WTC11 (cell line): ENCODE measurements at regions not wholly inside any gene's neighbourhood (a gene's known extent, or its start where the extent isn't known, plus 50 kb on each side); places are given as distances from the start of the nearest gene placed in this dataset.

Experiments used
- ATAC-seq: fragments of 200-7000 bp; cut with Tn5 transposase; 2 replicates; pipeline ENCODE4 v1.10.0; 2021; ENCODE audit warnings: mild to moderate bottlenecking, moderate library complexity
- CTCF ChIA-PET: fragments of 300-600 bp; sonication (Branson Sonifier 250); formaldehyde crosslinking; loops from one replicate; lab custom pipeline; 2021; ENCODE audit warnings: antibody characterized with exemption; lab: Charles Lee
- POLR2A ChIA-PET: fragments of 350-600 bp; sonication (Branson Sonifier 250); formaldehyde crosslinking; loops from one replicate; lab custom pipeline; 2021; ENCODE audit warnings: antibody characterized with exemption; lab: Charles Lee
- DNase-seq: peaks from one replicate; pipeline ENCODE4 v3.0.0; 2021; ENCODE audit warnings: low spot score
- H3K27ac Mint-ChIP-seq: 2 replicates; pipeline ENCODE4 v1.8.0; 2021; ENCODE audit warnings: mixed read lengths
- H3K27me3 Mint-ChIP-seq: 2 replicates; pipeline ENCODE4 v1.8.0; 2021; ENCODE audit warnings: low read depth, mild to moderate bottlenecking, moderate library complexity, mixed read lengths
- H3K36me3 Mint-ChIP-seq: 2 replicates; pipeline ENCODE4 v1.8.0; 2021; ENCODE audit warnings: mixed read lengths
- H3K4me1 Mint-ChIP-seq: 2 replicates; pipeline ENCODE4 v1.8.0; 2022; ENCODE audit warnings: mixed read lengths
- H3K4me3 Mint-ChIP-seq: 2 replicates; pipeline ENCODE4 v1.8.0; 2021; ENCODE audit warnings: mild to moderate bottlenecking, moderate library complexity, mixed read lengths
- H3K9me3 Mint-ChIP-seq: 2 replicates; pipeline ENCODE4 v1.8.0; 2021; ENCODE audit warnings: mixed read lengths
- CREB1 ChIP-seq: sonication (generic); formaldehyde crosslinking; IDR thresholded peaks from 2 replicates; pipeline ENCODE4 v1.8.0; 2023; ENCODE audit warnings: mild to moderate bottlenecking, missing genetic modification reagents
- CREM ChIP-seq: sonication (generic); formaldehyde crosslinking; IDR thresholded peaks from 2 replicates; pipeline ENCODE4 v1.8.1; 2022; ENCODE audit warnings: mild to moderate bottlenecking, missing genetic modification reagents, moderate library complexity
- EMX1 ChIP-seq: fragments of 250-450 bp; sonication (Bioruptor Pico); IDR thresholded peaks from 2 replicates; pipeline ENCODE4 v1.8.0; 2021; ENCODE audit warnings: mild to moderate bottlenecking
- ESRRA ChIP-seq: sonication (generic); formaldehyde crosslinking; IDR thresholded peaks from 2 replicates; pipeline ENCODE4 v1.8.1; 2022; ENCODE audit warnings: mild to moderate bottlenecking, missing genetic modification reagents, borderline replicate concordance
- FOXP1 ChIP-seq: sonication (generic); formaldehyde crosslinking; IDR thresholded peaks from 2 replicates; pipeline ENCODE4 v1.8.0; 2022; ENCODE audit warnings: missing genetic modification reagents, mild to moderate bottlenecking, moderate library complexity, borderline replicate concordance
- MXD4 ChIP-seq: fragments of 250-450 bp; sonication (Bioruptor Pico); IDR thresholded peaks from 2 replicates; pipeline ENCODE4 v1.8.0; 2021; ENCODE audit warnings: mild to moderate bottlenecking, moderate library complexity, borderline replicate concordance
- MYBL2 ChIP-seq: sonication (generic); formaldehyde crosslinking; IDR thresholded peaks from 2 replicates; pipeline ENCODE4 v1.8.1; 2023; ENCODE audit warnings: mild to moderate bottlenecking, moderate library complexity, missing genetic modification reagents
- PRRX2 ChIP-seq: fragments of 250-450 bp; sonication (Bioruptor Pico); IDR thresholded peaks from 2 replicates; pipeline ENCODE4 v1.8.0; 2021; ENCODE audit warnings: mild to moderate bottlenecking
- RELA ChIP-seq: sonication (generic); formaldehyde crosslinking; IDR thresholded peaks from 2 replicates; pipeline ENCODE4 v1.8.1; 2022; ENCODE audit warnings: missing genetic modification reagents, mild to moderate bottlenecking, borderline replicate concordance
- RORB ChIP-seq: fragments of 250-450 bp; sonication (Bioruptor Pico); IDR thresholded peaks from 2 replicates; pipeline ENCODE4 v1.9.0; 2021; ENCODE audit warnings: mild to moderate bottlenecking
- SMAD3 ChIP-seq: sonication (generic); formaldehyde crosslinking; IDR thresholded peaks from 2 replicates; pipeline ENCODE4 v1.8.0; 2022; ENCODE audit warnings: missing genetic modification reagents, mild to moderate bottlenecking, borderline replicate concordance
- SMAD4 ChIP-seq: sonication (generic); formaldehyde crosslinking; IDR thresholded peaks from 2 replicates; pipeline ENCODE4 v1.8.0; 2022; ENCODE audit warnings: mild to moderate bottlenecking, missing genetic modification reagents
- SOX15 ChIP-seq: fragments of 250-450 bp; sonication (Bioruptor Pico); IDR thresholded peaks from 2 replicates; pipeline ENCODE4 v1.9.0; 2021; ENCODE audit warnings: mild to moderate bottlenecking
- ZNF232 ChIP-seq: sonication (generic); formaldehyde crosslinking; IDR thresholded peaks from 2 replicates; pipeline ENCODE4 v1.8.0; 2022; ENCODE audit warnings: mild to moderate bottlenecking, missing genetic modification reagents
- TF ChIP-seq, protein P1 (sequence below): sonication (generic); formaldehyde crosslinking; IDR thresholded peaks from 2 replicates; pipeline ENCODE4 v1.8.1; 2022; ENCODE audit warnings: low read depth, mild to moderate bottlenecking, moderate library complexity, missing genetic modification reagents, borderline replicate concordance
- TF ChIP-seq, protein P2 (sequence below): fragments of 250-450 bp; sonication (Bioruptor Pico); conservative IDR thresholded peaks from 2 replicates; pipeline ENCODE4 v1.9.0; 2021; ENCODE audit warnings: mild to moderate bottlenecking
- TF ChIP-seq, protein P3 (sequence below): sonication (generic); formaldehyde crosslinking; IDR thresholded peaks from 2 replicates; pipeline ENCODE4 v1.8.0; 2023; ENCODE audit warnings: mild to moderate bottlenecking, missing genetic modification reagents
- TF ChIP-seq, protein P4 (sequence below): sonication (generic); formaldehyde crosslinking; IDR thresholded peaks from 2 replicates; pipeline ENCODE4 v1.8.1; 2023; ENCODE audit warnings: mild to moderate bottlenecking, missing genetic modification reagents
- TF ChIP-seq, protein P5 (sequence below): sonication (generic); formaldehyde crosslinking; IDR thresholded peaks from 2 replicates; pipeline ENCODE4 v1.8.1; 2022; ENCODE audit warnings: mild to moderate bottlenecking, moderate library complexity, missing genetic modification reagents
- TF ChIP-seq, protein P6 (sequence below): fragments of 250-450 bp; sonication (Bioruptor Pico); IDR thresholded peaks from 2 replicates; pipeline ENCODE4 v1.9.0; 2021; ENCODE audit warnings: mild to moderate bottlenecking

DNA sequence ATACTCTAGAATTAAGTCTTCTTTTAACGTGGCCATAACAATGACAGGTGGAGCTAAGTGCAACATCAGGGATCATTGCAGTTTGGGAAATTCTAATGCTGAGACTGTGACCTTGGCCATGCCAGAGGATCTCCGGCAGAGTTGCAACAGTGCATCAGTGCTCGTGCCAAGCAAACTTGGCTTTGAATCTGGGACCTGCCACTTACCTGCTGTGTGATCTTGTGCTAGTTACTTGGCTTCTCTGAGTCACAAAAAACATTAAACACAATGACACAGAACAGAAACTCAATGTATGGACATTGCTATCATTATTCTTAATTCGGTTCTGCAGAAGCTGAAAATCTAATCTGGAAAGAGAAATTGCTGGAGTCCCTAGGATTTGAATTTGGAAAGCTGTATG lies 435.5 kb upstream of the CCL2 start:
- ATAC-seq (no peak), DNase-seq (no peak)
- H3K27ac Mint-ChIP-seq = no peak overlapping the region
- TF ChIP-seq FOXP1 (CRISPR knock-in tag) (no peak), ZNF232 (CRISPR knock-in tag) (no peak), CREB1 (CRISPR knock-in tag) (no peak), SOX15 (CRISPR knock-in tag) (no peak), MYBL2 (CRISPR knock-in tag) (no peak), RELA (CRISPR knock-in tag) (no peak), SMAD3 (CRISPR knock-in tag) (no peak), EMX1 (CRISPR knock-in tag) (no peak), MXD4 (CRISPR knock-in tag) (no peak), ESRRA (CRISPR knock-in tag) (no peak), SMAD4 (CRISPR knock-in tag) (no peak), RORB (CRISPR knock-in tag) (no peak), PRRX2 (CRISPR knock-in tag) (no peak), CREM (no peak)
- TF ChIP-seq, protein P1, sequence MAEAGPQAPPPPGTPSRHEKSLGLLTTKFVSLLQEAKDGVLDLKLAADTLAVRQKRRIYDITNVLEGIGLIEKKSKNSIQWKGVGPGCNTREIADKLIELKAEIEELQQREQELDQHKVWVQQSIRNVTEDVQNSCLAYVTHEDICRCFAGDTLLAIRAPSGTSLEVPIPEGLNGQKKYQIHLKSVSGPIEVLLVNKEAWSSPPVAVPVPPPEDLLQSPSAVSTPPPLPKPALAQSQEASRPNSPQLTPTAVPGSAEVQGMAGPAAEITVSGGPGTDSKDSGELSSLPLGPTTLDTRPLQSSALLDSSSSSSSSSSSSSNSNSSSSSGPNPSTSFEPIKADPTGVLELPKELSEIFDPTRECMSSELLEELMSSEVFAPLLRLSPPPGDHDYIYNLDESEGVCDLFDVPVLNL = no peak
- TF ChIP-seq, protein P2, sequence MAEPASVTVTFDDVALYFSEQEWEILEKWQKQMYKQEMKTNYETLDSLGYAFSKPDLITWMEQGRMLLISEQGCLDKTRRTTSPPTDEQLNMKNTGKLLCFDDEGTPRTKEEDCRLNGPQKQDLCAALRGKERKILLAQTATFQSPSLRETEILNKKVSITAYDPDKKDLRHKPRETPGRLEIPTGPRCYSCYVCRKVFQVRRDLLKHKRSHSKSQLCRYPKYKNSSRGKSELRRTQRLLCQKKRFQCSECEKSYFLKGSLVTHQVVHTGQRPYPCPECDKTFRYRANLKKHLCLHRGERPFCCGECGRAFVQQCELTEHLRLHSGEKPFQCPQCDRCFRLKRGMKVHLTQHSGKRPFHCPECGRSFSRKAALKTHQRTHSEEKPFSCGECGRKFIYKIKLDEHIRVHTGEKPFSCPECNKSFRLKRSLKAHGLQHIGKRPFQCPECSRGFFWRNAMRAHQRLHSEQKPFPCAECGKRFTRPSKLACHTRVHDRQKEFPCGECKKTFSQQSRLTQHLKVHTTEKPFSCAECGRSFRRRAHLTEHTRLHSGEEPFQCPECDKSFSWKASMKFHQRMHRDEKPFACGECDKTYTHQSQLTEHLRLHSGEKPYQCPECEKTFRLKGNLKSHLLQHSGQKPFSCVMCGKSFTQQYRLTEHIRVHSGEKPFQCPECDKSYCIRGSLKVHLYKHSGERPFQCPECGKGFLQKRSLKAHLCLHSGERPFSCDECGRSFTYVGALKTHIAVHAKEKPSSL (CRISPR knock-in tag) = no peak
- TF ChIP-seq, protein P3, sequence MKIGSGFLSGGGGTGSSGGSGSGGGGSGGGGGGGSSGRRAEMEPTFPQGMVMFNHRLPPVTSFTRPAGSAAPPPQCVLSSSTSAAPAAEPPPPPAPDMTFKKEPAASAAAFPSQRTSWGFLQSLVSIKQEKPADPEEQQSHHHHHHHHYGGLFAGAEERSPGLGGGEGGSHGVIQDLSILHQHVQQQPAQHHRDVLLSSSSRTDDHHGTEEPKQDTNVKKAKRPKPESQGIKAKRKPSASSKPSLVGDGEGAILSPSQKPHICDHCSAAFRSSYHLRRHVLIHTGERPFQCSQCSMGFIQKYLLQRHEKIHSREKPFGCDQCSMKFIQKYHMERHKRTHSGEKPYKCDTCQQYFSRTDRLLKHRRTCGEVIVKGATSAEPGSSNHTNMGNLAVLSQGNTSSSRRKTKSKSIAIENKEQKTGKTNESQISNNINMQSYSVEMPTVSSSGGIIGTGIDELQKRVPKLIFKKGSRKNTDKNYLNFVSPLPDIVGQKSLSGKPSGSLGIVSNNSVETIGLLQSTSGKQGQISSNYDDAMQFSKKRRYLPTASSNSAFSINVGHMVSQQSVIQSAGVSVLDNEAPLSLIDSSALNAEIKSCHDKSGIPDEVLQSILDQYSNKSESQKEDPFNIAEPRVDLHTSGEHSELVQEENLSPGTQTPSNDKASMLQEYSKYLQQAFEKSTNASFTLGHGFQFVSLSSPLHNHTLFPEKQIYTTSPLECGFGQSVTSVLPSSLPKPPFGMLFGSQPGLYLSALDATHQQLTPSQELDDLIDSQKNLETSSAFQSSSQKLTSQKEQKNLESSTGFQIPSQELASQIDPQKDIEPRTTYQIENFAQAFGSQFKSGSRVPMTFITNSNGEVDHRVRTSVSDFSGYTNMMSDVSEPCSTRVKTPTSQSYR (CRISPR knock-in tag) = no peak
- TF ChIP-seq, protein P4, sequence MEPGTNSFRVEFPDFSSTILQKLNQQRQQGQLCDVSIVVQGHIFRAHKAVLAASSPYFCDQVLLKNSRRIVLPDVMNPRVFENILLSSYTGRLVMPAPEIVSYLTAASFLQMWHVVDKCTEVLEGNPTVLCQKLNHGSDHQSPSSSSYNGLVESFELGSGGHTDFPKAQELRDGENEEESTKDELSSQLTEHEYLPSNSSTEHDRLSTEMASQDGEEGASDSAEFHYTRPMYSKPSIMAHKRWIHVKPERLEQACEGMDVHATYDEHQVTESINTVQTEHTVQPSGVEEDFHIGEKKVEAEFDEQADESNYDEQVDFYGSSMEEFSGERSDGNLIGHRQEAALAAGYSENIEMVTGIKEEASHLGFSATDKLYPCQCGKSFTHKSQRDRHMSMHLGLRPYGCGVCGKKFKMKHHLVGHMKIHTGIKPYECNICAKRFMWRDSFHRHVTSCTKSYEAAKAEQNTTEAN = no peak
- TF ChIP-seq, protein P5, sequence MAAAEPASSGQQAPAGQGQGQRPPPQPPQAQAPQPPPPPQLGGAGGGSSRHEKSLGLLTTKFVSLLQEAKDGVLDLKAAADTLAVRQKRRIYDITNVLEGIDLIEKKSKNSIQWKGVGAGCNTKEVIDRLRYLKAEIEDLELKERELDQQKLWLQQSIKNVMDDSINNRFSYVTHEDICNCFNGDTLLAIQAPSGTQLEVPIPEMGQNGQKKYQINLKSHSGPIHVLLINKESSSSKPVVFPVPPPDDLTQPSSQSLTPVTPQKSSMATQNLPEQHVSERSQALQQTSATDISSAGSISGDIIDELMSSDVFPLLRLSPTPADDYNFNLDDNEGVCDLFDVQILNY (CRISPR knock-in tag) = no peak
- TF ChIP-seq, protein P6, sequence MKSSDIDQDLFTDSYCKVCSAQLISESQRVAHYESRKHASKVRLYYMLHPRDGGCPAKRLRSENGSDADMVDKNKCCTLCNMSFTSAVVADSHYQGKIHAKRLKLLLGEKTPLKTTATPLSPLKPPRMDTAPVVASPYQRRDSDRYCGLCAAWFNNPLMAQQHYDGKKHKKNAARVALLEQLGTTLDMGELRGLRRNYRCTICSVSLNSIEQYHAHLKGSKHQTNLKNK (CRISPR knock-in tag) = no peak
- no peaks in the 10 kb centered on the region for H3K9me3 Mint-ChIP-seq
- H3K4me3 Mint-ChIP-seq = no peak overlapping the region
- H3K36me3 Mint-ChIP-seq = no peaks in the 10 kb centered on the region
- ChIA-PET POLR2A (no interaction called here), CTCF (no interaction called here)
- H3K27me3 Mint-ChIP-seq = peaks cover 2% of the 10 kb centered on the region; the same call in 1 of the 2 replicates
- no peaks in the 10 kb centered on the region for H3K4me1 Mint-ChIP-seq
